HG02610 (cell line): ENCODE measurements at regions not wholly inside any gene's neighbourhood (a gene's known extent, or its start where the extent isn't known, plus 50 kb on each side); places are given as distances from the start of the nearest gene placed in this dataset.
"Not testable (repeated sequence)": the region's sequence is repeated elsewhere in the genome, so short reads cannot be mapped to it uniquely, and the experiment has no call there.

ENCODE experiments used
- ATAC-seq: cut with Tn5 transposase; IDR thresholded peaks from one replicate; pipeline ENCODE4 v1.9.1; 2021; ENCODE audit warnings: mild to moderate bottlenecking, moderate library complexity; ENCODE audit not compliant: unreplicated experiment

- no peak for ATAC-seq
Measured at GRCh38 chr4:66219401-66219800, 549.1 kb upstream of the EPHA5 start.

- ATAC-seq, result no peak
Measured at GRCh38 chr4:66216252-66216651, 546.0 kb upstream of the EPHA5 start.

- no peak for ATAC-seq
Measured at GRCh38 chr4:66212489-66212888, 542.2 kb upstream of the EPHA5 start.

GRCh38 chr4:66204534-66205247 is 534.4 kb upstream of the EPHA5 start:
- ATAC-seq, result no peak

- ATAC-seq, result no peak
Measured at GRCh38 chr4:66202870-66203269, 532.6 kb upstream of the EPHA5 start.

GRCh38 chr4:66197451-66197850 is 527.2 kb upstream of the EPHA5 start:
- ATAC-seq, result no peak

- ATAC-seq, result no peak
Measured at GRCh38 chr4:66193487-66193886, 523.2 kb upstream of the EPHA5 start.

GRCh38 chr4:66187175-66187720 is 517.0 kb upstream of the EPHA5 start:
- no peak for ATAC-seq

GRCh38 chr4:66186095-66186494 is 515.8 kb upstream of the EPHA5 start:
- no peak for ATAC-seq

GRCh38 chr4:66182636-66183035 is 512.3 kb upstream of the EPHA5 start:
- ATAC-seq, result no peak

- no peak for ATAC-seq
Measured at GRCh38 chr4:66178906-66179305, 508.6 kb upstream of the EPHA5 start.

GRCh38 chr4:66169341-66169740 is 499.1 kb upstream of the EPHA5 start:
- no peak for ATAC-seq

- no peak for ATAC-seq
Measured at GRCh38 chr4:66164869-66165268, 494.6 kb upstream of the EPHA5 start.

GRCh38 chr4:66160606-66161005 is 490.3 kb upstream of the EPHA5 start:
- ATAC-seq, result no peak

GRCh38 chr4:66157594-66157993 is 487.3 kb upstream of the EPHA5 start:
- no peak for ATAC-seq

GRCh38 chr4:66130042-66130441 is 459.8 kb upstream of the EPHA5 start:
- no peak for ATAC-seq

GRCh38 chr4:66123831-66124413 is 453.6 kb upstream of the EPHA5 start:
- no peak for ATAC-seq

- ATAC-seq, result no peak
Measured at GRCh38 chr4:66123190-66123589, 452.9 kb upstream of the EPHA5 start.

- ATAC-seq, result not testable (repeated sequence)
Measured at GRCh38 chr4:66115231-66115630, 444.9 kb upstream of the EPHA5 start.

GRCh38 chr4:66108898-66109297 is 438.6 kb upstream of the EPHA5 start:
- no peak for ATAC-seq

GRCh38 chr4:66097218-66097617 is 426.9 kb upstream of the EPHA5 start:
- ATAC-seq, result no peak

GRCh38 chr4:66095065-66095464 is 424.8 kb upstream of the EPHA5 start:
- no peak for ATAC-seq

- ATAC-seq, result no peak
Measured at GRCh38 chr4:66094070-66094469, 423.8 kb upstream of the EPHA5 start.
